Neuronal stem cell (in vitro differentiated cells): ENCODE measurements at regions not wholly inside any gene's neighbourhood (a gene's known extent, or its start where the extent isn't known, plus 50 kb on each side); places are given as distances from the start of the nearest gene placed in this dataset.
A peak's percentile ranks its signal among the peaks of the same experiment; 100 is the strongest.

Experiments used
- DNase-seq: peaks from one replicate; pipeline ENCODE4 v3.0.0-alpha.2; 2013; ENCODE audit warnings: low spot score
- H2AFZ ChIP-seq: one replicate; pipeline ENCODE4 v1.6.1; 2013; ENCODE audit warnings: mild to moderate bottlenecking, low read length, inconsistent platforms
- H2AK5ac ChIP-seq: 2 replicates; pipeline ENCODE4 v1.6.1; 2013; ENCODE audit warnings: low read depth, mild to moderate bottlenecking, inconsistent platforms, low read length, moderate library complexity, mixed read lengths
- H2BK120ac ChIP-seq: 2 replicates; pipeline ENCODE4 v1.6.1; 2013; ENCODE audit warnings: low read depth, mild to moderate bottlenecking, inconsistent platforms, low read length, moderate library complexity, mixed read lengths
- H2BK12ac ChIP-seq: one replicate; pipeline ENCODE4 v1.6.1; 2013; ENCODE audit warnings: low read length, inconsistent platforms
- H2BK15ac ChIP-seq: 2 replicates; pipeline ENCODE4 v1.6.1; 2013; ENCODE audit warnings: mild to moderate bottlenecking, low read length, inconsistent platforms, mixed read lengths
- H2BK5ac ChIP-seq: one replicate; pipeline ENCODE4 v1.6.1; 2013; ENCODE audit warnings: inconsistent platforms, mild to moderate bottlenecking, low read length, moderate library complexity
- H3K14ac ChIP-seq: one replicate; pipeline ENCODE4 v1.6.1; 2013; ENCODE audit warnings: low read length, inconsistent platforms
- H3K18ac ChIP-seq: 2 replicates; pipeline ENCODE4 v1.6.1; 2013; ENCODE audit warnings: low read length, inconsistent platforms
- H3K23ac ChIP-seq: 2 replicates; pipeline ENCODE4 v1.6.1; 2013; ENCODE audit warnings: low read depth, mild to moderate bottlenecking, mixed read lengths, low read length, inconsistent platforms; ENCODE audit not compliant: poor library complexity
- H3K27ac ChIP-seq: replicated peaks from 3 replicates; pipeline ENCODE4 v1.5.1; 2013; ENCODE audit warnings: low read length, inconsistent platforms
- H3K27me3 ChIP-seq, 3 experiments: 2 replicates each; pipeline ENCODE4 v1.6.1; 2013; ENCODE audit warnings: low read length in 3 of 3, mild to moderate bottlenecking in 2 of 3, inconsistent platforms in 1 of 3, low read depth in 1 of 3, mixed read lengths in 1 of 3, moderate library complexity in 1 of 3; ENCODE audit not compliant: control insufficient read depth in 3 of 3, insufficient read depth in 3 of 3
- H3K36me3 ChIP-seq, 2 donors: replicated peaks in 1 of 2; 2 replicates each; pipeline ENCODE4 v1.6.1; 2013; ENCODE audit warnings: low read length in 2 of 2; ENCODE audit not compliant: control insufficient read depth in 2 of 2, insufficient read depth in 2 of 2
- H3K4ac ChIP-seq: 2 replicates; pipeline ENCODE4 v1.6.1; 2013; ENCODE audit warnings: inconsistent platforms, mild to moderate bottlenecking, low read length, moderate library complexity
- H3K4me1 ChIP-seq, 2 donors: 1 replicate in 1 of 2; 2 replicates in 1 of 2; pipeline ENCODE4 v1.6.1; 2013; ENCODE audit warnings: low read length in 2 of 2, low read depth in 1 of 2; ENCODE audit not compliant: control insufficient read depth in 2 of 2, insufficient read depth in 1 of 2
- H3K4me2 ChIP-seq: one replicate; pipeline ENCODE4 v1.6.1; 2013; ENCODE audit warnings: mild to moderate bottlenecking, low read length, inconsistent platforms; ENCODE audit not compliant: insufficient read depth, poor library complexity, severe bottlenecking
- H3K4me3 ChIP-seq, 2 donors: 2 replicates each; pipeline ENCODE4 v1.5.1; 2013; ENCODE audit warnings: low read length in 2 of 2, mild to moderate bottlenecking in 2 of 2, inconsistent platforms in 1 of 2, moderate library complexity in 1 of 2
- H3K79me1 ChIP-seq: one replicate; pipeline ENCODE4 v1.6.1; 2013; ENCODE audit warnings: low read depth, mild to moderate bottlenecking, inconsistent platforms, low read length, moderate library complexity
- H3K9ac ChIP-seq: one replicate; pipeline ENCODE4 v1.6.1; 2013; ENCODE audit warnings: mild to moderate bottlenecking, low read depth, low read length, inconsistent platforms; ENCODE audit not compliant: poor library complexity
- H3K9me3 ChIP-seq, 2 donors: replicated peaks in 1 of 2; 2 replicates each; pipeline versions ENCODE3 to v1.6.1; 2013; ENCODE audit warnings: low read length in 2 of 2, mild to moderate bottlenecking in 2 of 2, inconsistent platforms in 1 of 2, low read depth in 1 of 2, mixed read lengths in 1 of 2, moderate library complexity in 1 of 2; ENCODE audit not compliant: control insufficient read depth in 2 of 2, insufficient read depth in 1 of 2
- H4K8ac ChIP-seq: one replicate; pipeline ENCODE4 v1.6.1; 2013; ENCODE audit warnings: low read depth, mild to moderate bottlenecking, inconsistent platforms, low read length, moderate library complexity
- H4K91ac ChIP-seq: one replicate; pipeline ENCODE4 v1.6.1; 2013; ENCODE audit warnings: low read length, low read depth, mild to moderate bottlenecking, inconsistent platforms; ENCODE audit not compliant: poor library complexity
- WGBS, 2 donors: extraction: QIAGEN DNeasy Blood & Tissue Kit; methylation state at CpG; one replicate each; pipeline ENCODE4 v1.1.7; 2013; ENCODE audit warnings: missing lambda C conversion rate in 2 of 2, mixed read lengths in 1 of 2; ENCODE audit not compliant: insufficient read length in 2 of 2, insufficient replicate concordance in 1 of 2; ENCODE audit errors: extremely low coverage in 2 of 2; 5-methylcytosine and 5-hydroxymethylcytosine counted together

GRCh38 chr22:34997633-34998299, 68.2 kb upstream of the ISX start:
- Histone ChIP-seq H3K9ac (no peak overlapping the region), H2BK12ac (no peak overlapping the region), H2AFZ (no peak overlapping the region), H3K27me3 (no peaks in the 10 kb centered on the region), H3K4me1 (peaks cover 0 to 2% of the 10 kb centered on the region in 2 donors), H3K36me3 (no peaks in the 10 kb centered on the region), H2AK5ac (no peak overlapping the region), H3K27ac (no peak overlapping the region), H2BK5ac (no peak overlapping the region), H3K4me2 (no peak overlapping the region), H2BK120ac (no peak overlapping the region), H3K14ac (no peak overlapping the region), H3K9me3 (no peaks in the 10 kb centered on the region), H3K18ac (no peak overlapping the region), H3K23ac (no peak overlapping the region), H4K91ac (no peak overlapping the region), H2BK15ac (no peak overlapping the region), H3K4me3 (no peak overlapping the region), H3K79me1 (no peaks in the 10 kb centered on the region), H4K8ac (no peak overlapping the region), H3K4ac (no peak overlapping the region)
- no CpG with 5 or more reads among the region's 9 CpGs for WGBS, 2 donors
- no peak for DNase-seq

- DNase-seq = no peak
- Histone ChIP-seq H3K36me3 (no peaks in the 10 kb centered on the region), H3K4me3 (no peak overlapping the region), H2BK15ac (no peak overlapping the region), H2AFZ (no peak overlapping the region), H3K4ac (no peak overlapping the region), H3K9me3 (no peaks in the 10 kb centered on the region), H2BK120ac (no peak overlapping the region), H2BK12ac (no peak overlapping the region), H2AK5ac (no peak overlapping the region), H3K14ac (no peak overlapping the region), H3K79me1 (no peaks in the 10 kb centered on the region), H3K23ac (no peak overlapping the region), H4K91ac (no peak overlapping the region), H3K9ac (no peak overlapping the region), H3K18ac (no peak overlapping the region), H3K27me3 (no peaks in the 10 kb centered on the region), H3K4me2 (no peak overlapping the region), H3K4me1 (peaks cover 0 to 2% of the 10 kb centered on the region in 2 donors), H2BK5ac (no peak overlapping the region), H4K8ac (no peak overlapping the region), H3K27ac (no peak overlapping the region)
- WGBS, 2 donors = no CpG with 5 or more reads among the region's 3 CpGs
These were observed 67.0 kb upstream of the ISX start for GRCh38 chr22:34998921-34999320.

GRCh38 chr22:35008213-35008612, 57.7 kb upstream of the ISX start:
- Histone ChIP-seq H2AFZ (no peak overlapping the region), H3K4me2 (no peak overlapping the region), H3K36me3 (peaks cover 0 to 1% of the 10 kb centered on the region in 2 donors), H2BK5ac (no peak overlapping the region), H3K4me3 (no peak overlapping the region), H3K27me3 (no peaks in the 10 kb centered on the region), H3K4me1 (no peaks in the 10 kb centered on the region), H3K27ac (no peak overlapping the region), H2BK12ac (no peak overlapping the region), H2BK15ac (no peak overlapping the region), H4K8ac (no peak overlapping the region), H3K9ac (no peak overlapping the region), H2AK5ac (peak overlapping the region; percentile 30), H3K18ac (no peak overlapping the region), H3K23ac (no peak overlapping the region), H4K91ac (no peak overlapping the region), H2BK120ac (no peak overlapping the region), H3K79me1 (no peaks in the 10 kb centered on the region), H3K4ac (no peak overlapping the region), H3K14ac (no peak overlapping the region), H3K9me3 (no peaks in the 10 kb centered on the region)
- WGBS, 2 donors = no CpG with 5 or more reads among the region's 5 CpGs
- no peak for DNase-seq

- H2BK120ac ChIP-seq = no peak overlapping the region
- H3K4me2 ChIP-seq = no peak overlapping the region
- no peak overlapping the region for H2BK12ac ChIP-seq
- H3K23ac ChIP-seq = no peak overlapping the region
- H2BK15ac ChIP-seq = no peak overlapping the region
- no peak overlapping the region for H4K8ac ChIP-seq
- peaks cover 0 to 1% of the 10 kb centered on the region in 2 donors for H3K36me3 ChIP-seq
- H3K4ac ChIP-seq = no peak overlapping the region
- H3K18ac ChIP-seq = no peak overlapping the region
- H3K9ac ChIP-seq = no peak overlapping the region
- no peak for DNase-seq
- WGBS, 2 donors = no CpG with 5 or more reads among the region's 6 CpGs
- no peaks in the 10 kb centered on the region for H3K27me3 ChIP-seq
- H3K9me3 ChIP-seq = no peaks in the 10 kb centered on the region
- H2AK5ac ChIP-seq = no peak overlapping the region
- no peaks in the 10 kb centered on the region for H3K79me1 ChIP-seq
- no peak overlapping the region for H4K91ac ChIP-seq
- no peak overlapping the region for H2AFZ ChIP-seq
- H3K4me3 ChIP-seq = no peak overlapping the region
- H3K4me1 ChIP-seq = no peaks in the 10 kb centered on the region
- H3K27ac ChIP-seq = no peak overlapping the region
- no peak overlapping the region for H2BK5ac ChIP-seq
- no peak overlapping the region for H3K14ac ChIP-seq
These were observed 55.4 kb upstream of the ISX start for GRCh38 chr22:35010543-35010942.
